Retina (tissue), 1 donor: ENCODE measurements at regions not wholly inside any gene's neighbourhood (a gene's known extent, or its start where the extent isn't known, plus 50 kb on each side); places are given as distances from the start of the nearest gene placed in this dataset.

Source experiments
- DNase-seq: peaks from one replicate; pipeline ENCODE4 v3.0.0-alpha.2; 2016

GRCh38 chr2:206212673-206213513 lies 53.2 kb downstream of the EEF1B2 start:
- peak; percentile 5 for DNase-seq

GRCh38 chr2:206213514-206213845 lies 53.8 kb downstream of the EEF1B2 start:
- peak; percentile 4 for DNase-seq

DNA sequence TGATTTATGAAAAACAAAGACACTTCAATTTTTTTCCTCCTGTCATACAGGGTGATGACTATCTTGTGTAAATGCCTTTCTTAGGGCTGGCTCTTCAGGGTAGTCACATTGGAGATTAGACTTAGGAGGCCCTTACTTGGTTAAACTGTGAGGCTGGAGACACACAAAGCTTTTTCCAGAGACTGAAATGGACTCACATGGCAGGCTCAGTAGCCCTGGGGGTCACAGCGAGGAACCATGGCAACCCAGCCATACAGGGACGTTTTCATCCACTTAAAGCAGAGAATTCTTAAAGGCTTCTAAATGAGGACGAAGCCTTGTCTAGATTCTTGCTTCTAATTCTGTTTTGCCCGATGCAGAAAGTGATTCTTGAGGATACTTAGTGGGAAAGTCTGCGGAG lies 57.3 kb upstream of the ZDBF2 start:
- DNase-seq: peak; percentile 47

- peak; percentile 33 for DNase-seq
Measured at GRCh38 chr2:206217743-206218142, 56.7 kb upstream of the ZDBF2 start.

DNA sequence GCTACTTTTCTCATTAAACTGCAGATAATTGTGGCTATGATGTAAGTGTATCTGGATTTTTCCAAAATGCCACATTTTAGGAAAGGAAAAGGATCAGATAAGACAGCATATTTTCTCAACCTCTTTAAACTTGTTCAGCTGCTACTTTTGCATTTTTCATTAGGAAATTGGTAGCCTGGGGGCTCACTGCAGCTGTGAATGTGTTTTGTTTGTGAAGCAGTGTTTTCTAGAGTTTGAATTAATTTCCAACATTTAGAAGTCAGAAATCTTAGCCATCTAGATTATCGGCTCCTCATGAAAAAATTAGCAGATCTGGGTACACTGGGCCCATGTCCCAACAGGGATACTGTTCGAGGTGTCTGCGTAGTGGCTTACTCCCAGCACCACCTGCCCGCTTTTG lies 56.3 kb upstream of the ZDBF2 start:
- no peak for DNase-seq

GRCh38 chr2:206218796-206219499 lies 55.5 kb upstream of the ZDBF2 start:
- DNase-seq: no peak

GRCh38 chr2:206219957-206220356 lies 54.5 kb upstream of the ZDBF2 start:
- DNase-seq: no peak

- DNase-seq: no peak
Measured at GRCh38 chr2:206220997-206221396, 53.5 kb upstream of the ZDBF2 start.
